ENCODE measurements at regions not wholly inside any gene's neighbourhood (a gene's known extent, or its start where the extent isn't known, plus 50 kb on each side); places are given as distances from the start of the nearest gene placed in this dataset.

GRCh38 chr21:27277110-27277509, 310.2 kb upstream of the ADAMTS5 start:
- Histone ChIP-seq H3K27me3 (no peaks in the 10 kb centered on the region), H3K4me1 (ENCODE audit: insufficient read depth) (peaks cover 6% of the 10 kb centered on the region), H3K27ac (peak overlapping the region in 1 of 2 donors; percentile 53), H3K36me3 (no peaks in the 10 kb centered on the region), H3K9me3 (no peaks in the 10 kb centered on the region), H3K4me3 (no peak overlapping the region)
- no peak for TF ChIP-seq CTCF (IDR thresholded peaks at IDR 0.05)
- no peak for TF ChIP-seq EP300 (IDR thresholded peaks at IDR 0.05)
- TF ChIP-seq POLR2A (IDR thresholded peaks at IDR 0.05), result no peak
- intact Hi-C loops (cut with DNase I), result no loop called here
- no peak for DNase-seq

DNA sequence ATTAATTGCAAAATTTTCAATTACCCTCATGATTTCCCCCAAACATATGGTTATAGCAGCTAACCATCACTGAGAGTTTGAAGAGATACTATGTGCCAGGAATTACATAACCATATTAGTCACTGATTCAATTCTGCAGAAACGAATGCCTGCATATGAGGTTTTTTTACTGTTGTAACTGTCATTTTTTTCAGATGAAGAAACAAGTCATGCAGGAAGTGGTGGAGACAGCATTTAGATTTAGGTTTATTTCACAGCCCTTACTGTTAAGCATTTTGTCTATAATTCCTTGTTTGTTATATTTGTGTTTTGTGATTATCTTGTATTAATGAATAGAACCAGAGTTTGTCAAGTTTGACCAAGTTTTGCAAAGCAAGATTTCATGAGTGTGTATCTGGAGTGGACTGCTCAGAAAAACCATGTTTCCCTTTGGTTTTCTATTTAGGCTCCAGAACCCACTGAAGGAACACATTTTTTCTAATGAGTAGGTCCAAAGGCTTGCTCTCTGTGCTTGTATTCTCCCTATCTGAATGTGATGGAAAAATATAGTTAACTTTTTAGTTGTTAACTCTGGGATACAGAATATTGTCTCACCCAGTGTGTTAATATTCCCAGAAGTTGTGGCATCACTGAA, 308.5 kb upstream of the ADAMTS5 start:
- WGBS, 3 donors, result 2 to 8% (median 7%) methylated on average over 1 of the region's 1 CpG
- no peak for DNase-seq
- H3K9me3 ChIP-seq, result no peaks in the 10 kb centered on the region
- intact Hi-C loops (cut with DNase I), result no loop called here
- no peak overlapping the region for H3K4me3 ChIP-seq
- peak overlapping the region in 1 of 2 donors; percentile 36 for H3K27ac ChIP-seq
- no peaks in the 10 kb centered on the region for H3K27me3 ChIP-seq
- no peaks in the 10 kb centered on the region for H3K36me3 ChIP-seq
- H3K4me1 ChIP-seq (ENCODE audit: insufficient read depth), result peaks cover 6% of the 10 kb centered on the region
- TF ChIP-seq EP300 (IDR thresholded peaks at IDR 0.05), result no peak
- no peak for TF ChIP-seq POLR2A (IDR thresholded peaks at IDR 0.05)

DNA sequence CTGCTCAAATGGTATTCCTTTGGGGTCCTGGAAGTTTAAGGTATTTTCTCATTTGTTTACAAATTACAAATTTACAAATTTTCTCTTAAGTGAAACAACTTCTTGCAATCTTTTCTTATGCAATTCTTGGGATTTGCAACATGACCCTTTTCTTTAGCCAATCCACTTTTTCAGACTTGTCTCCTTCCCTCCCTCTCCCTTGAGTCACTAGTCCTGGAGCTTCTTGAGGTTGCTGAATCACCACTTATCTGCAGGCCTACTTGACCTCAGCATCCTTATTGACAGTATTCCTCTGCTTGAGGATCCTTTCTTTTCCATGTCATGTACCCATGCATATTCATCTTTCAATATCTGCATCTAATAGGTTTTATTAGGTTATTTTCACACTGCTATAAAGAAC, 302.8 kb upstream of the ADAMTS5 start:
- Histone ChIP-seq H3K4me3 (no peak overlapping the region), H3K27me3 (no peaks in the 10 kb centered on the region), H3K9me3 (no peaks in the 10 kb centered on the region), H3K27ac (peak overlapping the region in 1 of 2 donors; percentile 18), H3K36me3 (no peaks in the 10 kb centered on the region), H3K4me1 (ENCODE audit: insufficient read depth) (peaks cover 1% of the 10 kb centered on the region)
- TF ChIP-seq EP300 (IDR thresholded peaks at IDR 0.05), result no peak
- TF ChIP-seq CTCF (IDR thresholded peaks at IDR 0.05), result no peak
- TF ChIP-seq POLR2A (IDR thresholded peaks at IDR 0.05), result no peak
- intact Hi-C loops (cut with DNase I), result no loop called here
- peak in 1 of 5 donors; percentile 22 for DNase-seq

- TF ChIP-seq CTCF (IDR thresholded peaks at IDR 0.05) (no peak), EP300 (IDR thresholded peaks at IDR 0.05) (no peak), POLR2A (IDR thresholded peaks at IDR 0.05) (no peak)
- no peak overlapping the region for H3K4me3 ChIP-seq
- no peaks in the 10 kb centered on the region for H3K9me3 ChIP-seq
- H3K27me3 ChIP-seq, result no peaks in the 10 kb centered on the region
- 13 to 26% (median 17%) methylated on average over 2 of the region's 2 CpGs for WGBS, 3 donors
- DNase-seq, result no peak
- peaks cover 1% of the 10 kb centered on the region for H3K4me1 ChIP-seq (ENCODE audit: insufficient read depth)
- intact Hi-C loops (cut with DNase I), result no loop called here
- H3K27ac ChIP-seq, result peak overlapping the region in 1 of 2 donors; percentile 18
- H3K36me3 ChIP-seq, result no peaks in the 10 kb centered on the region
These were observed 301.4 kb upstream of the ADAMTS5 start for GRCh38 chr21:27268290-27268689.

DNA sequence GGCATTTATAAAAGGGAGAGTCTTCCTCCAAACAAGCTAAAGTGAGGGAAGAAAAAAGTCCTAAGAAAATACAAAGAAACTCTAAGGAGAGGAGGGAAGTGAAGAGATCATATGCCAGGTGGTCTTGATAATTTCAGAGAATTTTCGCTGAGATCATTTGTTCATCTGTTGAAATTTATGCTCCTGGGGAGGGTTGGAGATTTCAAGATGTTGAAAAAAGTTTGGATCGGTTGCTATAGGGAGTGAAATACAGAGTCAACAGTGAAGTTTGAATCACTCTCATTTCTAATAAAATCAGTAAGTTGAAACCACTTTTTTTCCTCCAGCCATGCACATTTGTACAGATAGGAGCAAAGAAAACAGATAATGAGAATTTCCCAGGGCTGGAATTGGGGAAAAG, 299.1 kb upstream of the ADAMTS5 start:
- intact Hi-C loops (cut with DNase I), result no loop called here
- WGBS, 3 donors, result 77 to 88% (median 84%) methylated on average over 2 of the region's 2 CpGs

More for the DNA sequence above, 299.1 kb upstream of the ADAMTS5 start:
- Histone ChIP-seq H3K4me3 (no peak overlapping the region), H3K9me3 (no peaks in the 10 kb centered on the region), H3K4me1 (ENCODE audit: insufficient read depth) (peaks cover 1% of the 10 kb centered on the region), H3K36me3 (no peaks in the 10 kb centered on the region), H3K27ac (no peak overlapping the region), H3K27me3 (no peaks in the 10 kb centered on the region)
- TF ChIP-seq POLR2A (IDR thresholded peaks at IDR 0.05) (no peak), EP300 (IDR thresholded peaks at IDR 0.05) (no peak), CTCF (IDR thresholded peaks at IDR 0.05) (no peak)
- DNase-seq, result no peak
